ENCODE measurements at regions not wholly inside any gene's neighbourhood (a gene's known extent, or its start where the extent isn't known, plus 50 kb on each side); places are given as distances from the start of the nearest gene placed in this dataset.

DNA sequence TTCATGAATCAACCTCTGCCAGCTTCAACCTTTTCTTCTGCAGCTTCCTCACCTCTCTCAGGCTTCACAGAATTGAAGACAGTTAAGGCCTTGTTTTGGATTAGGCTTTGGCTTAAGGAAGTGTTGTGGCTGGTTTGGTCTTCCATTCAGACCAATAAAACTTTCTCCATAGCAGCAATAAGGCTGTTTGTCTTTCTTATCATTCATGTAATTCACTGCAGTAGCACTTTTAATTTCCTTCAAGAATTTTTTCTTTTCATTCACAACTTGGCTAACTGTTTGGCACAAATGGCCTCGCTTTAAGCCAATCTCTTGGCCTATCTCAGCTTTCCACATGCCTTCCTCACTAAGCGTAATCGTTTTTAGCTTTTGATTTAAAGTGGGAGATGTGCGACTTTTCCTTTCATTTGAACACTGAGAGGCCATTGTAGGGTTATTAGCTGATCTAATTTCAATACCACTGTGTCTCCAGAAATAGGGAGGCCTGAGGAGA, 229.5 kb downstream of the IPO8 start:
- Mint-ChIP-seq H3K9me3 (peaks cover 4% of the 10 kb centered on the region), H3K27ac (no peak overlapping the region), H3K27me3 (no peaks in the 10 kb centered on the region), H3K4me3 (no peak overlapping the region), H3K36me3 (ENCODE audit: low read depth) (no peaks in the 10 kb centered on the region), H3K4me1 (no peaks in the 10 kb centered on the region)
- ATAC-seq (no peak), DNase-seq (no peak)

DNA sequence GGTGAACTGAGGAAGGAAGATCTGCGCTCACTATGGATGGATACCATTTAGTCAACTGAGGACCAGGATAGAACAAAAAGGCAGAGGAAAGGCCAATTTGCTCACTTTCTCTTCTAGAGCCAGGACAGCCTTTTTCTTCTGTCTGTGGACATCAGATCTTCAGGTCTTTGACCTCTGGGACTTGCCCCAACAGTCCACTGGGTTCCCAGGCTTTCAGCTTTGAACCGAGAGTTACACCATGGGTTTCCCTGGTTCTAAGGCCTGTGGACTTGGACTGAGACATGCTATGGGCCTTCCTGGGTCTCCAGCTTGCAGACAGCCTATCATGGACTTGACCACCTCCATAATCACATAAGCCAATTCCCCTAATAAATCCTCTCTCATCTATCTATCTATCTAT, 232.0 kb downstream of the IPO8 start:
- H3K27ac Mint-ChIP-seq, result no peak overlapping the region
- H3K4me1 Mint-ChIP-seq, result no peaks in the 10 kb centered on the region
- no peaks in the 10 kb centered on the region for H3K27me3 Mint-ChIP-seq
- H3K4me3 Mint-ChIP-seq, result no peak overlapping the region
- DNase-seq (no peak), ATAC-seq (no peak)
- H3K9me3 Mint-ChIP-seq, result peaks cover 5% of the 10 kb centered on the region
- no peaks in the 10 kb centered on the region for H3K36me3 Mint-ChIP-seq (ENCODE audit: low read depth)

DNA sequence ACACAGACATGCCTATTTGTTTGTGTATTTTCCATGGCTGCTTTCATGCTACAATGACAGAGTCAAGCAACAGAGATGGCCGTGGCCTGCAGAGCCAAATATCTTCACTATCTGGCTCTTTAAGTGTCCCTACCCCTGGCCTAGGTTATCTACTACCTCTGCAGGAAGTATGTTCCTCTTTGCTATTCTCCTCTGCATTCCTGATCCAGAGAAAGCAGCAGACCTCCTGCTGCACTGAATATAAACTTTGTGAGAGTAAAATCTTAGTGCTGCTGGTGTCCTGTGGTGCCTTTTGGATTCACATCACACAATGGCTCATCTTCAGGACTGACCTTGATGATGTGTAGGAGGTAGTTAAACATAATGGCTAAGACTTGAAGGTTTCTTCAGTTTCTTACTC, 233.4 kb downstream of the IPO8 start:
- Mint-ChIP-seq H3K4me3 (no peak overlapping the region), H3K9me3 (peaks cover 12% of the 10 kb centered on the region), H3K27me3 (no peaks in the 10 kb centered on the region), H3K27ac (no peak overlapping the region), H3K4me1 (no peaks in the 10 kb centered on the region), H3K36me3 (ENCODE audit: low read depth) (no peaks in the 10 kb centered on the region)
- DNase-seq, result no peak
- no peak for ATAC-seq

- Mint-ChIP-seq H3K27me3 (no peaks in the 10 kb centered on the region), H3K4me3 (no peak overlapping the region), H3K4me1 (no peaks in the 10 kb centered on the region), H3K36me3 (ENCODE audit: low read depth) (no peaks in the 10 kb centered on the region), H3K27ac (no peak overlapping the region), H3K9me3 (peaks cover 12% of the 10 kb centered on the region)
- DNase-seq, result no peak
- no peak for ATAC-seq
These were observed 234.5 kb downstream of the IPO8 start for GRCh38 chr12:30461026-30461615.

DNA sequence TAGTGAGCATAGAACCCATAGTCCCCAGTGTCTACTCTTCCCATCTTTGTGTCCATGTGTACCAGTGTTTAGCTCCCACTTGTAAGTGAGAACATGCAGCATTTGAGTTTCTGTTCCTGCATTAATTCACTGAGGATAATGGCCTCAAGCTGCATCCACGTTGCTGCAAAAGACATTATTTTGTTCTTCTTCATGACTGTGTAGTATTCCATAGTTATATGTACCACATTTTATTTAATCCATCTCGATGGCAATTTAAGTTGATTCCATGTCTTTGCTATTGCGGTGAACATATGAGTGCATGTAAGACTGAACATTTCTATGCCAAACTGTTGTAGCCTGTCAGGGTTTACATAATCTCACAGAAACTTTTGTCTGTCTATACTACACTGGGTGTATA, 237.2 kb downstream of the IPO8 start:
- peaks cover 8% of the 10 kb centered on the region for H3K9me3 Mint-ChIP-seq
- no peaks in the 10 kb centered on the region for H3K4me1 Mint-ChIP-seq
- DNase-seq (no peak), ATAC-seq (no peak)
- no peaks in the 10 kb centered on the region for H3K27me3 Mint-ChIP-seq
- H3K27ac Mint-ChIP-seq, result no peak overlapping the region
- no peaks in the 10 kb centered on the region for H3K36me3 Mint-ChIP-seq (ENCODE audit: low read depth)
- H3K4me3 Mint-ChIP-seq, result no peak overlapping the region

- H3K36me3 Mint-ChIP-seq (ENCODE audit: low read depth), result no peaks in the 10 kb centered on the region
- H3K4me3 Mint-ChIP-seq, result no peak overlapping the region
- DNase-seq (no peak), ATAC-seq (no peak)
- no peaks in the 10 kb centered on the region for H3K27me3 Mint-ChIP-seq
- H3K27ac Mint-ChIP-seq, result no peak overlapping the region
- no peaks in the 10 kb centered on the region for H3K4me1 Mint-ChIP-seq
- H3K9me3 Mint-ChIP-seq, result peaks cover 8% of the 10 kb centered on the region
These were observed 237.9 kb downstream of the IPO8 start for GRCh38 chr12:30457621-30458289.

- no peak for ATAC-seq
- Mint-ChIP-seq H3K27ac (no peak overlapping the region), H3K4me3 (no peak overlapping the region), H3K27me3 (no peaks in the 10 kb centered on the region), H3K36me3 (ENCODE audit: low read depth) (no peaks in the 10 kb centered on the region), H3K9me3 (peaks cover 14% of the 10 kb centered on the region), H3K4me1 (no peaks in the 10 kb centered on the region)
- DNase-seq, result no peak
These were observed 244.8 kb downstream of the IPO8 start for GRCh38 chr12:30450872-30451271.

DNA sequence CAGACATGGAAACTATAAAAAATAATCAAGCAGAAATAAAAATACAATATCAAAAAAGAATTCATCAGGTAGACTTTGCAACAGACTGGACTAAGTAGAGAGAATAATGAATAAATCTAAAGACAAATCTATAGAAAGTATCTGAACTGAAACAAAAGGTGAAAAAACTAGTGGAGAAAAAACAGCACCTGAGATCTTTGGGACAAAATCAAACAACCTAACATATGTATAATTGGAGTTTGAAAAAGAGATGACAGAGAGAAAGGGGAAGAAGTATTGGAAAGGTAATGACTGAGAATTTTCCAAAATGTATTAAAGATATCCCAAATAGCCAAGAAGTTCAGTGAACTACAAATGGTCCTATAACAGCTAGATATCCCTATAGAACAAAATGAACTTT, 245.4 kb downstream of the IPO8 start:
- no peak for DNase-seq

DNA sequence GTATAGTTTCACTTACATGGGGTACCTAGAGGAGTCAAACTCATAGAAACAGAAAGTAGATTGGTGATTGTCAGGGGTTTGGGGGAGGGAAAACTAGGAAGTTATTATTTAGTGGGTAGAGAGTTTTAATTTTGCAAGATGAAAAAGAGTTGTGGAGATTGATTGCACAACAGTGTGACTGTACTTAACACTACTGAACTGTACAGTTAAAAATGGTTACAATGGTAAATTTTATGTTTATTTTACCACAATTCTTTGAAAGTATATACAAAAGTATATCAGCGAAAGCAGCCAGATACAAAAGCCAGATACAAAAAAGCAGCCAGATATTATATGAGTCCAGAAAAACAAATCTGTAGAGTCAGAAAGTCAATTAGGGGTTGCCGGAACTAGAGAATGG, 247.6 kb downstream of the IPO8 start:
- H3K27me3 Mint-ChIP-seq, result no peaks in the 10 kb centered on the region
- H3K36me3 Mint-ChIP-seq (ENCODE audit: low read depth), result no peaks in the 10 kb centered on the region
- H3K4me3 Mint-ChIP-seq, result no peak overlapping the region
- DNase-seq, result no peak
- ATAC-seq, result no peak
- peaks cover 14% of the 10 kb centered on the region for H3K9me3 Mint-ChIP-seq
- no peak overlapping the region for H3K27ac Mint-ChIP-seq
- H3K4me1 Mint-ChIP-seq, result no peaks in the 10 kb centered on the region

More for the DNA sequence above, 245.4 kb downstream of the IPO8 start:
- Mint-ChIP-seq H3K4me3 (no peak overlapping the region), H3K4me1 (no peaks in the 10 kb centered on the region), H3K9me3 (peaks cover 14% of the 10 kb centered on the region), H3K27me3 (no peaks in the 10 kb centered on the region), H3K36me3 (ENCODE audit: low read depth) (no peaks in the 10 kb centered on the region), H3K27ac (no peak overlapping the region)
- ATAC-seq, result no peak

GRCh38 chr12:30447061-30447750, 248.5 kb downstream of the IPO8 start:
- no peaks in the 10 kb centered on the region for H3K27me3 Mint-ChIP-seq
- no peak for ATAC-seq
- peaks cover 12% of the 10 kb centered on the region for H3K9me3 Mint-ChIP-seq
- no peaks in the 10 kb centered on the region for H3K36me3 Mint-ChIP-seq (ENCODE audit: low read depth)
- no peak for DNase-seq
- no peaks in the 10 kb centered on the region for H3K4me1 Mint-ChIP-seq
- no peak overlapping the region for H3K4me3 Mint-ChIP-seq
- H3K27ac Mint-ChIP-seq, result no peak overlapping the region

GRCh38 chr12:30442461-30442860, 253.2 kb downstream of the IPO8 start:
- Mint-ChIP-seq H3K4me3 (no peak overlapping the region), H3K36me3 (ENCODE audit: low read depth) (no peaks in the 10 kb centered on the region), H3K4me1 (no peaks in the 10 kb centered on the region), H3K27me3 (no peaks in the 10 kb centered on the region), H3K27ac (no peak overlapping the region), H3K9me3 (no peaks in the 10 kb centered on the region)
- no peak for DNase-seq
- ATAC-seq, result no peak

DNA sequence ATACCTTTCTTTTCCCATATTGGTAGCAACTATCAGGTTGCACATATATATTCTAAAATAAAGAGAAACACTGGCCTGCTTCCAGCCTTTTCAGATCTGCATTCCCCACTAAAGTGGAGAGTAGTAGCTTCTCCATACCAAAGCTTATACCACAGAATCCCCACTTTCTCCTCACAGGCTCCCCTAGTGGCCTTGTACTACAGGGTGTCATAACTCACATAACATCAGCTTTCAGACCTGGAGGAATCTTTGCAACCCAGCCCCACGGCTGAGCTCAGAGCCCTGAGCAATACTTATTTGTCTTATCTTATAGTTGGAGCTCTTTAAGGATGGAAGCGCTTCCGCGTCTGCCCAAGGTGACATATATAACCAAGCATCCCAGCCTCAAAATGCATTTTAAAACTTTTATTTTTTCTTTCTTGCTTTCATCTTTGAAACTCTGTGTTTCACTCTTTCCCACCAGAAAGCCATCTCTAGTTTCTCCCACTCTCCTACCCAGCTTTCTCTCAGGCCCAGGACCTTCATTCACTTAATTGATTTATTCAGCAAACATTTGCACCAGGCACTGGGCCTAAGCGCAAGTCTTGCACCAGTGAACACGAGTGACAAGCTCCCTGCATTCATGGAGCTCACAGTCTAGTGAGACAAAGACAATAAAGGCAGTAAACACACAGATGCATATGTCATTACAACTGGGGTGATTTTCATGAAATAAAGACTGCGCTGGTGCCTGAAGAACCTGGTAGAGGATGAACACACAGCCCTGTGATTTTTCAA, 254.7 kb downstream of the IPO8 start:
- no peak overlapping the region for H3K4me3 Mint-ChIP-seq
- no peaks in the 10 kb centered on the region for H3K36me3 Mint-ChIP-seq (ENCODE audit: low read depth)
- no peaks in the 10 kb centered on the region for H3K27me3 Mint-ChIP-seq
- no peaks in the 10 kb centered on the region for H3K4me1 Mint-ChIP-seq
- DNase-seq (no peak), ATAC-seq (no peak)
- no peak overlapping the region for H3K27ac Mint-ChIP-seq
- no peaks in the 10 kb centered on the region for H3K9me3 Mint-ChIP-seq

- DNase-seq, result no peak
- Mint-ChIP-seq H3K4me3 (no peak overlapping the region), H3K27ac (no peak overlapping the region), H3K27me3 (no peaks in the 10 kb centered on the region), H3K36me3 (ENCODE audit: low read depth) (no peaks in the 10 kb centered on the region), H3K4me1 (no peaks in the 10 kb centered on the region), H3K9me3 (no peaks in the 10 kb centered on the region)
- no peak for ATAC-seq
These were observed 256.5 kb downstream of the IPO8 start for GRCh38 chr12:30439201-30439600.

DNA sequence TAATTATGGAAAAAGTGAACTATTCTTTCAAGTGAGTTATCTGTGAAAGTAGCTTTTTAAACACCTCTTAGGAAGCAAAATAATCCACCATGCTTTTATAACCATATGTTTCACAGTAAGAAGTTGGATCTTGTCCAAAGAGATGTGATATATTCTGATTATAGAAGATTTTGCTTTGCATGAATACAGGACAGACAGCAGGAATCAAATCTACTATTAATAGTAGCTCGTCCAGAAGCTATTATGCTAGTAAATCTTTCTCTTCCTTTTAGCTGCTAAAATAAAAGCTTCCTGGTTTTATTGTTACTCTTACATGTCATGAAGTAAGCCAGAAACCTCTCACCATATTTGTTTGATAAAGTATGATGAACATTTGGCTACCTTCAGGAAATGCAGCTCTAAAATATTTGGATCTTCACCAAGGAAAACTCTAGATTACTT, 257.0 kb downstream of the IPO8 start:
- no peaks in the 10 kb centered on the region for H3K9me3 Mint-ChIP-seq
- no peaks in the 10 kb centered on the region for H3K27me3 Mint-ChIP-seq
- no peaks in the 10 kb centered on the region for H3K36me3 Mint-ChIP-seq (ENCODE audit: low read depth)
- DNase-seq (no peak), ATAC-seq (no peak)
- H3K27ac Mint-ChIP-seq, result no peak overlapping the region
- no peaks in the 10 kb centered on the region for H3K4me1 Mint-ChIP-seq
- H3K4me3 Mint-ChIP-seq, result no peak overlapping the region

Measured in activated naive CD8-positive, alpha-beta T cell treated with anti-CD3 and anti-CD28 coated beads, Interleukin-2, amount 50 U/mL, for 24 hours (primary cell).